Fibroblast of lung (primary cell): ENCODE measurements at regions not wholly inside any gene's neighbourhood (a gene's known extent, or its start where the extent isn't known, plus 50 kb on each side); places are given as distances from the start of the nearest gene placed in this dataset.
A peak's percentile ranks its signal among the peaks of the same experiment; 100 is the strongest.

Experiments
- DNase-seq, 2 donors: peaks; one replicate each; pipeline versions ENCODE4 v3.0.0 to v3.0.0-alpha.2; 2010; ENCODE audit warnings: low read depth in 2 of 2
- H2AFZ ChIP-seq: 2 replicates; pipeline ENCODE4 v1.5.1; 2012; ENCODE audit warnings: low read length, control low read depth, inconsistent platforms
- H3K27ac ChIP-seq: 2 replicates; pipeline ENCODE4 v1.5.1; 2011; ENCODE audit warnings: low read length, control low read depth; ENCODE audit not compliant: insufficient read depth
- H3K27me3 ChIP-seq: 2 replicates; pipeline ENCODE4 v1.5.1; 2011; ENCODE audit warnings: mild to moderate bottlenecking, low read length; ENCODE audit not compliant: control insufficient read depth, insufficient read depth
- H3K36me3 ChIP-seq: 2 replicates; pipeline ENCODE4 v1.5.1; 2011; ENCODE audit warnings: low read length; ENCODE audit not compliant: control insufficient read depth, insufficient read depth
- H3K4me1 ChIP-seq: 2 replicates; pipeline ENCODE4 v1.5.1; 2011; ENCODE audit warnings: low read length; ENCODE audit not compliant: control insufficient read depth, insufficient read depth; ENCODE audit errors: extremely low read depth
- H3K4me2 ChIP-seq: 2 replicates; pipeline ENCODE4 v1.5.1; 2011; ENCODE audit warnings: low read length, control low read depth; ENCODE audit not compliant: insufficient read depth; ENCODE audit errors: extremely low read depth
- H3K4me3 ChIP-seq, 4 experiments: fragments of 200-600 bp in 1 of 4; sonication (generic) in 1 of 4; replicated peaks in 1 of 4; 2 replicates each; pipeline ENCODE4 v1.5.1; 2011 to 2016; ENCODE audit warnings: low read length in 4 of 4, low read depth in 3 of 4, mild to moderate bottlenecking in 3 of 4, control low read depth in 2 of 4, inconsistent platforms in 1 of 4, mixed read lengths in 1 of 4; ENCODE audit not compliant: insufficient read depth in 1 of 4; ENCODE audit errors: control extremely low read depth in 1 of 4
- H3K79me2 ChIP-seq: 2 replicates; pipeline ENCODE4 v1.5.1; 2012; ENCODE audit warnings: mild to moderate bottlenecking, low read length, inconsistent platforms; ENCODE audit not compliant: control insufficient read depth, insufficient read depth
- H3K9ac ChIP-seq: 2 replicates; pipeline ENCODE4 v1.5.1; 2011; ENCODE audit warnings: mild to moderate bottlenecking, low read length, control low read depth; ENCODE audit not compliant: insufficient read depth
- H3K9me3 ChIP-seq: 2 replicates; pipeline ENCODE4 v1.5.1; 2012; ENCODE audit warnings: low read depth, low read length; ENCODE audit not compliant: control insufficient read depth, insufficient read depth
- H4K20me1 ChIP-seq: 2 replicates; pipeline ENCODE4 v1.5.1; 2011; ENCODE audit warnings: low read length; ENCODE audit not compliant: control insufficient read depth, insufficient read depth; ENCODE audit errors: extremely low read depth
- EZH2 ChIP-seq: IDR thresholded peaks from 2 replicates; pipeline ENCODE4 v1.5.1; 2012; ENCODE audit warnings: low read length, control low read depth, mild to moderate bottlenecking; ENCODE audit errors: missing control alignments
- TF ChIP-seq, protein P1 (sequence below), 2 donors: IDR thresholded peaks in 1 of 2; conservative IDR thresholded peaks in 1 of 2; 1 replicate in 1 of 2; 2 replicates in 1 of 2; pipeline ENCODE4 v1.5.1; 2011 to 2012; ENCODE audit warnings: low read length in 2 of 2, control low read depth in 1 of 2, inconsistent platforms in 1 of 2, low read depth in 1 of 2, mild to moderate bottlenecking in 1 of 2

DNA sequence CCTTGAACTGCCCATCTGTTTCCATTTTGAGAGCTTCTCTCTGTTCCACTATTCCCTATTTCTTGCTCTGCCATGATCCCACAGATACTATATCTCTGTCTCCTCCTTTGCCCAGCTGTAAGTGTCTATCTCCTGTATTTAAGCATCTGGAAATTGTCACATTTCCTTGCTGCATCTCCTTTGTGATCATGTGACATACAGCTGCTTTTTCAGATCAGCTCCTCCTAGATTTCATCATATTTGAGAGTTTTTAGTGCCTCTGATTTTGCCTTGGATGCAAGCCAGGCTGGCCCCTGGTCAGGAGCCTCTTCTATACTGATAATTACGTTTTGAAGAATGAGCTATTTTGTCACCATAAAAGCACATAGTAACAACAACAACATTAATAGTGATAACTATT lies 131.7 kb upstream of the TNP1 start:
- Histone ChIP-seq H3K9ac (no peak overlapping the region), H3K4me1 (no peaks in the 10 kb centered on the region), H3K27ac (no peak overlapping the region), H3K79me2 (no peaks in the 10 kb centered on the region), H3K36me3 (no peaks in the 10 kb centered on the region), H3K9me3 (no peaks in the 10 kb centered on the region), H3K4me3 (no peak overlapping the region), H3K4me2 (no peak overlapping the region), H4K20me1 (no peaks in the 10 kb centered on the region), H2AFZ (no peak overlapping the region), H3K27me3 (no peaks in the 10 kb centered on the region)
- DNase-seq = peak in 1 of 2 donors; percentile 65
- TF ChIP-seq EZH2 = no peak
- TF ChIP-seq, protein P1, sequence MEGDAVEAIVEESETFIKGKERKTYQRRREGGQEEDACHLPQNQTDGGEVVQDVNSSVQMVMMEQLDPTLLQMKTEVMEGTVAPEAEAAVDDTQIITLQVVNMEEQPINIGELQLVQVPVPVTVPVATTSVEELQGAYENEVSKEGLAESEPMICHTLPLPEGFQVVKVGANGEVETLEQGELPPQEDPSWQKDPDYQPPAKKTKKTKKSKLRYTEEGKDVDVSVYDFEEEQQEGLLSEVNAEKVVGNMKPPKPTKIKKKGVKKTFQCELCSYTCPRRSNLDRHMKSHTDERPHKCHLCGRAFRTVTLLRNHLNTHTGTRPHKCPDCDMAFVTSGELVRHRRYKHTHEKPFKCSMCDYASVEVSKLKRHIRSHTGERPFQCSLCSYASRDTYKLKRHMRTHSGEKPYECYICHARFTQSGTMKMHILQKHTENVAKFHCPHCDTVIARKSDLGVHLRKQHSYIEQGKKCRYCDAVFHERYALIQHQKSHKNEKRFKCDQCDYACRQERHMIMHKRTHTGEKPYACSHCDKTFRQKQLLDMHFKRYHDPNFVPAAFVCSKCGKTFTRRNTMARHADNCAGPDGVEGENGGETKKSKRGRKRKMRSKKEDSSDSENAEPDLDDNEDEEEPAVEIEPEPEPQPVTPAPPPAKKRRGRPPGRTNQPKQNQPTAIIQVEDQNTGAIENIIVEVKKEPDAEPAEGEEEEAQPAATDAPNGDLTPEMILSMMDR (conservative IDR thresholded peaks at IDR 0.05 in 1 of 2, IDR thresholded peaks at IDR 0.05 in 1 of 2; ENCODE audit: low read depth in 1 of 2, low read length in 2 of 2) = no peak

DNA sequence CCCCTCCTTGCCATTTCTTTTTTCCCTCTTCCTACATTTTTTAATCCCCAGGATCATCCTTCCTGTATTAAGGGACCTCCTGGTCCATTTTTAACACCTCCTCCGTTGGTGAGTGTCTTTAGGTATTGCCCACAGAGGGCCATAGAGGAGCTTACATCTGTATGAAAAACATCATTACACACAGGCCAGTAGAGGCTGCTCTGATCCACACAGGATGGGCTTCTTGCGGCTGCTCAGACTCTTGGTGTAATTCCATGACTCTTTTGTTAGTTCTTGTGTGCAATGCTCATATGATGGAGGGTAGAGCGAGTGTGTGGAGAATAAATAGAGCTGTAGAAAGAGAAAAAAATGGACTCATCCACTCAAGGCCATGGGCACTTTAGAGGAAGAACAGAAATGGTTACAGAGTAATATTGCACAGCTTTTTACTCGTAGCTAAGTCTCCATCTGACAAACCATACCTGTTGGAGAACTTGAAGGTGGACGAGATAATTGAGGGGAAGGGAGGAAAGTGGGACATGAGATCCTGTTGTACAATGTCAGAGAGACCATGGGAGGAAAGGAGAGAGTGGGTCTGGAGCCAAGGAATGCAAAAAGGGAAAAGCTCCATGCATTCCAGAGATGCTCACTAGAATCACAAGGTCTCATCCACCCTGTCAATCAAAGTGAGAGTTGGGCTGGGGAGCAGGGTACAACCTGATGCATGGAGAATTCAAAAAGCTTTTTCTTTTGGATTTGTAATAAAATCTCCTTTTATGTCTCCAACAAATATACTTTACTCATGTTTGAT lies 129.7 kb upstream of the TNP1 start:
- peak; percentile 36 to 48 for DNase-seq
- Histone ChIP-seq H3K9ac (no peak overlapping the region), H3K36me3 (no peaks in the 10 kb centered on the region), H3K27me3 (no peaks in the 10 kb centered on the region), H3K4me2 (no peak overlapping the region), H3K4me3 (no peak overlapping the region), H3K27ac (no peak overlapping the region), H3K79me2 (no peaks in the 10 kb centered on the region), H3K9me3 (no peaks in the 10 kb centered on the region), H3K4me1 (no peaks in the 10 kb centered on the region), H4K20me1 (no peaks in the 10 kb centered on the region), H2AFZ (no peak overlapping the region)
- TF ChIP-seq, protein P1 (conservative IDR thresholded peaks at IDR 0.05 in 1 of 2, IDR thresholded peaks at IDR 0.05 in 1 of 2; ENCODE audit: low read depth in 1 of 2, low read length in 2 of 2) = peak; percentile 18 to 28
- TF ChIP-seq EZH2 = no peak

DNA sequence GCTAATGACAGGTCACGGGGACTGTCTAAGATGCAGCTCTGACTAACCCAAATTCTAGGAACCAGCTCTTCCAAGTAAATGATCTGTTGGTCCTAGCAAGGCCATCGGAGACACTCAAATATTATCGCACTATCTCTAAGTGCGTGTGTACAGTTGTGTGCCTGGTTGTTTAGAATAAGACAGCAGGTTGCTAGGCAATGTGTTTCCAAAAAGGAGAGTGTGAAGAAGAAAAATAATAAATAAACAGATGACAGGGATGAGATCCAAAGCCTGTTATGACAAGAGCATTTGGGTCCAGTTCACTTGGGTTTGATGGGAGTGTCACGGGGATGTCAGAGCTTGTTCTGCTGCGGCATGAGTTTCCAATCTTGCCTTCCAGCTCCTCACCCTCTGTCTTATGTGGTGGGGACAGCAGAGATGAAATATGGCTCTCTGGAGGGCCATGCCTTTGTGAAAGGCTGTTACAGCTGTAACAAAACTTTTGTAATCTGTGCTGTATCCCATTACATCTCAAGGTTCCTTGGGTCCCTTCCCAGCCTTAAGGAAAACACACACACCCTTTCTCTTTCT lies 127.5 kb upstream of the TNP1 start:
- Histone ChIP-seq H3K9me3 (no peaks in the 10 kb centered on the region), H3K79me2 (no peaks in the 10 kb centered on the region), H3K4me2 (no peak overlapping the region), H3K27ac (no peak overlapping the region), H4K20me1 (no peaks in the 10 kb centered on the region), H3K4me3 (no peak overlapping the region), H3K27me3 (no peaks in the 10 kb centered on the region), H2AFZ (no peak overlapping the region), H3K9ac (no peak overlapping the region), H3K4me1 (no peaks in the 10 kb centered on the region), H3K36me3 (no peaks in the 10 kb centered on the region)
- no peak for DNase-seq
- TF ChIP-seq, protein P1 (conservative IDR thresholded peaks at IDR 0.05 in 1 of 2, IDR thresholded peaks at IDR 0.05 in 1 of 2; ENCODE audit: low read depth in 1 of 2, low read length in 2 of 2) = no peak
- TF ChIP-seq EZH2 = no peak
